Fibroblast of lung (primary cell): ENCODE measurements at regions not wholly inside any gene's neighbourhood (a gene's known extent, or its start where the extent isn't known, plus 50 kb on each side); places are given as distances from the start of the nearest gene placed in this dataset.

Experiments
- CTCF ChIP-seq, 2 donors: IDR thresholded peaks in 1 of 2; conservative IDR thresholded peaks in 1 of 2; 1 replicate in 1 of 2; 2 replicates in 1 of 2; pipeline ENCODE4 v1.5.1; 2011 to 2012; ENCODE audit warnings: low read length in 2 of 2, control low read depth in 1 of 2, inconsistent platforms in 1 of 2, low read depth in 1 of 2, mild to moderate bottlenecking in 1 of 2
- EZH2 ChIP-seq: IDR thresholded peaks from 2 replicates; pipeline ENCODE4 v1.5.1; 2012; ENCODE audit warnings: low read length, control low read depth, mild to moderate bottlenecking; ENCODE audit errors: missing control alignments

- TF ChIP-seq EZH2 (no peak), CTCF (conservative IDR thresholded peaks at IDR 0.05 in 1 of 2, IDR thresholded peaks at IDR 0.05 in 1 of 2; ENCODE audit: low read depth in 1 of 2, low read length in 2 of 2) (no peak)
Observed at GRCh38 chr2:7988440-7988839, 693.4 kb upstream of the ID2 start.
